Right lobe of liver (tissue), 6 donors: ENCODE measurements at regions not wholly inside any gene's neighbourhood (a gene's known extent, or its start where the extent isn't known, plus 50 kb on each side); places are given as distances from the start of the nearest gene placed in this dataset.

Experiments used
- ATAC-seq, 4 donors: fragments of 200-7000 bp; cut with Tn5 transposase; one replicate each; pipeline ENCODE4 v1.9.1; 2020; ENCODE audit warnings: mild to moderate bottlenecking in 4 of 4, moderate library complexity in 4 of 4
- DNase-seq, 3 donors: peaks; one replicate each; pipeline ENCODE4 v3.0.0-alpha.2; 2020
- H3K27ac ChIP-seq, 3 donors: fragments of 200-600 bp; one replicate each; pipeline ENCODE4 v1.8.0; 2022
- H3K27me3 ChIP-seq, 2 donors: fragments of 200-600 bp; one replicate each; pipeline ENCODE4 v1.8.0; 2022
- H3K36me3 ChIP-seq, 4 donors: fragments of 200-600 bp; sonication (generic) in 1 of 4; one replicate each; pipeline versions ENCODE4 v1.5.1 to v1.8.0; 2017 to 2022; ENCODE audit warnings: control low read depth in 1 of 4
- H3K4me1 ChIP-seq, 4 donors: fragments of 200-600 bp; sonication (generic) in 1 of 4; one replicate each; pipeline versions ENCODE4 v1.5.1 to v1.8.0; 2017 to 2022; ENCODE audit warnings: control low read depth in 1 of 4
- H3K4me3 ChIP-seq, 3 donors: fragments of 200-600 bp; one replicate each; pipeline ENCODE4 v1.8.0; 2022
- H3K9me3 ChIP-seq, 4 donors: fragments of 200-600 bp; sonication (generic) in 1 of 4; one replicate each; pipeline versions ENCODE4 v1.5.1 to v1.8.0; 2017 to 2022; ENCODE audit warnings: control low read depth in 1 of 4
- POLR2A ChIP-seq: fragments of 450-650 bp; IDR thresholded peaks from one replicate; pipeline ENCODE4 v1.6.1; 2017; ENCODE audit warnings: antibody characterized with exemption, mild to moderate bottlenecking
- WGBS: methylation state at CpG from one replicate; pipeline ENCODE4 v1.1.6; 2018; ENCODE audit warnings: low coverage, low lambda C conversion rate; ENCODE audit not compliant: insufficient coverage; ENCODE audit errors: missing lambda C conversion rate; 5-methylcytosine and 5-hydroxymethylcytosine counted together
- intact Hi-C, 2 donors: fragments of 100-400 bp; cut with DNase I; formaldehyde crosslinking; loops; one replicate each; pipeline versions ENCODE4 v1.11.2 to v1.14.1; 2022
- TF ChIP-seq, protein P1 (sequence below), 4 donors: fragments of 200-600 bp in 3 of 4; fragments of 450-650 bp in 1 of 4; IDR thresholded peaks; one replicate each; pipeline versions ENCODE4 v1.5.1 to v1.8.0; 2016 to 2022; ENCODE audit warnings: antibody characterized with exemption in 4 of 4, mild to moderate bottlenecking in 2 of 4
- donor health status: DM: no; HTN: yes; CAD: no.
- donor health status: DM: no; HTN: no; CAD: no.
- donor health status: DM: no; HTN: no; CAD: no.
- donor health status: DM: no; HTN: yes; CAD: no.
- donor health status: DM: no; HTN: yes; CAD: no.

DNA sequence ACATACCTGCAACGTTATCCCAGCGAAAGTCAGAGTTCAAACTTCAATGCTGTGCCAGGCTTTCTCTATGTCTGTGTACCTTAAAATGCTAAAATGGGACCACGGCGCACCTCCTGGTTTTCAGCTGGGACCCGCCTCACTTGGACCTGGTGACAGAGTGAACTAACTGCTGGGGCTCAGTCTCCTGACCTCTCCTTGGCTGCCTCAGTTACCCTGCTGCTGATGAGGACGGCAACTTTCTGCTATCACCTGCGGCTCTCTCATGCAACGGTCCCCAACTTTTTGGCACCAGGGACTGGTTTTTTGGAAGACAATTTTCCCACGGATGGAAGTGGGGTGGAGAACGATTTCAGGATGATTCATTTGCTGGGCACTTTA is 402.8 kb downstream of the BRD1 start:
- no peaks in the 10 kb centered on the region for H3K36me3 ChIP-seq
- H3K4me3 ChIP-seq = no peak overlapping the region
- DNase-seq (peak in 1 of 3 donors; percentile 23), ATAC-seq (no peak)
- no peaks in the 10 kb centered on the region for H3K9me3 ChIP-seq
- intact Hi-C loops = no loop called here
- H3K27me3 ChIP-seq = no peaks in the 10 kb centered on the region
- TF ChIP-seq, protein P1, sequence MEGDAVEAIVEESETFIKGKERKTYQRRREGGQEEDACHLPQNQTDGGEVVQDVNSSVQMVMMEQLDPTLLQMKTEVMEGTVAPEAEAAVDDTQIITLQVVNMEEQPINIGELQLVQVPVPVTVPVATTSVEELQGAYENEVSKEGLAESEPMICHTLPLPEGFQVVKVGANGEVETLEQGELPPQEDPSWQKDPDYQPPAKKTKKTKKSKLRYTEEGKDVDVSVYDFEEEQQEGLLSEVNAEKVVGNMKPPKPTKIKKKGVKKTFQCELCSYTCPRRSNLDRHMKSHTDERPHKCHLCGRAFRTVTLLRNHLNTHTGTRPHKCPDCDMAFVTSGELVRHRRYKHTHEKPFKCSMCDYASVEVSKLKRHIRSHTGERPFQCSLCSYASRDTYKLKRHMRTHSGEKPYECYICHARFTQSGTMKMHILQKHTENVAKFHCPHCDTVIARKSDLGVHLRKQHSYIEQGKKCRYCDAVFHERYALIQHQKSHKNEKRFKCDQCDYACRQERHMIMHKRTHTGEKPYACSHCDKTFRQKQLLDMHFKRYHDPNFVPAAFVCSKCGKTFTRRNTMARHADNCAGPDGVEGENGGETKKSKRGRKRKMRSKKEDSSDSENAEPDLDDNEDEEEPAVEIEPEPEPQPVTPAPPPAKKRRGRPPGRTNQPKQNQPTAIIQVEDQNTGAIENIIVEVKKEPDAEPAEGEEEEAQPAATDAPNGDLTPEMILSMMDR (IDR thresholded peaks at IDR 0.05) = no peak
- TF ChIP-seq POLR2A = no peak
- H3K27ac ChIP-seq = no peak overlapping the region
- 64% methylated on average over 2 of the region's 10 CpGs for WGBS
- no peaks in the 10 kb centered on the region for H3K4me1 ChIP-seq

DNA sequence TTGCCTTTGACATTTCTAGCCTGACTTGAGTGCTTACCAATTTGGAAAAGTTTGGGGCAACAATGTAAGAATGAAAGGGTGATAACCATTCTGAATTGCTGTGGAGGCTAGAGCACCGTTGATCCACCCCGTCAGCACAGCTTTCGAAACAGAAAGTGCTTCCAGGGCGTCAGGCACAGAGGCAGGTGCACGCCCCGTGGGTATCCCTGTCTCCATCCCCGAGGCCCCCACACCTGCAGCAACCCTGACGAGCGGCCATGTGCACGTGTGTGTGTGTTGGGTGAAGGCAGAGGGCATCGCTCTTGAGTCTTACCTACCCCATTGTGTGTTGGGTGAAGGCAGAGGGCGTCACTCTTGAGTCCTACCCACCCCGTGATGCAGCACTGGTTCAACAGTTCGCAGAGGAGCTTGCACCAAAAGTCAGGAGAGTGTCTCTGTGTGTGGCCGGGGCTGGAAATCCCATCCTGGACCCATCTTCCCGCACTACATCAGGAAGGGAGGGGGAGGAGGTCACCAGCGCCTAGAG is 404.5 kb downstream of the BRD1 start:
- no peaks in the 10 kb centered on the region for H3K36me3 ChIP-seq
- H3K4me1 ChIP-seq = no peaks in the 10 kb centered on the region
- TF ChIP-seq POLR2A = no peak
- TF ChIP-seq, protein P1 (IDR thresholded peaks at IDR 0.05) = no peak
- intact Hi-C loops = no loop called here
- no peaks in the 10 kb centered on the region for H3K9me3 ChIP-seq
- ATAC-seq (no peak), DNase-seq (peak in 1 of 3 donors; percentile 31)
- 61% methylated on average over 5 of the region's 17 CpGs for WGBS
- H3K27me3 ChIP-seq = no peaks in the 10 kb centered on the region
- no peak overlapping the region for H3K27ac ChIP-seq
- H3K4me3 ChIP-seq = no peak overlapping the region

DNA sequence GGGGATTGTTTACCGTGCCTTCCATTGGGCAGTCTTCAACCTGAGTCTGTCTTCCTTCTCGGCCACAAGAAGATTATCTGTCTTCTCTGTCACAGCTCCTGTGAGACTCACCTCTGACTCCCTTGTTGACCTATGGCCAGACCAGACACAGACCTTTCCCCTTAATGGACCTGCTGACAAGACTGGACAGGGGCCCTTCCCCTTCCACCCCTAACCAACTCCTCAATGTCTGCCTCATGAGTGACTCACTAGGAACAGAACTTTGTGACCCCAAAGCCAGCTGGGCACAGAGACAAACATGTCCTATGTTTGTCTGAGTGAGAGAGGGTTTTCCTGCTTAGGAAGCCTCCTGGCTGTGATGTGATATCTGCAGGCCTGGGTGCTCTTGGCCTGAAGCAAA is 405.0 kb downstream of the BRD1 start:
- Histone ChIP-seq H3K4me3 (no peak overlapping the region), H3K27me3 (no peaks in the 10 kb centered on the region), H3K27ac (no peak overlapping the region), H3K4me1 (no peaks in the 10 kb centered on the region), H3K9me3 (no peaks in the 10 kb centered on the region), H3K36me3 (no peaks in the 10 kb centered on the region)
- WGBS = 10% methylated on average over 2 of the region's 2 CpGs
- no peak for TF ChIP-seq POLR2A
- TF ChIP-seq, protein P1 (IDR thresholded peaks at IDR 0.05) = no peak
- intact Hi-C loops = no loop called here
- ATAC-seq (no peak), DNase-seq (peak in 1 of 3 donors; percentile 5)

DNA sequence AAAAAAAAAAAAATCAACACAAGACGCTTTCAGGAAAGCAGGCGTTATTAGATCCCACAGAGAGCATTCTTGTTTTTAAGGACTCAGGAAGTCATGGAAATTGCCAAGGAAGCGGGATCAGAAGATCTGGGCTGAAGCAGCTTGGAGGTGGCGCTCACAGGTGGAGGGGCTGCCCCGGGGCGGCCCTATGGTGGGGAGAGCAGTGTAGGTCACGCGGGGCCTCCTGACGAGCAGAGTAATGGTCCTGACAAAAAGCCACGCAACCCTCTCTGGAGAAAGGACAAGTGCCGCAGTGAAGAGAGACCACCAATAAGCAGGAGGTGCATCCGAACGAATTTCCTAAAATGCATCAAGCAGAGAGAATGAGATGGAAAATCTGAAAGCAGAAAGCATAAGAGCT is 407.0 kb downstream of the BRD1 start:
- H3K27ac ChIP-seq = no peak overlapping the region
- H3K36me3 ChIP-seq = no peaks in the 10 kb centered on the region
- no peaks in the 10 kb centered on the region for H3K4me1 ChIP-seq
- no peak for ATAC-seq
- intact Hi-C loops = no loop called here
- H3K4me3 ChIP-seq = no peak overlapping the region
- DNase-seq = no peak
- TF ChIP-seq, protein P1 (IDR thresholded peaks at IDR 0.05) = no peak
- no peak for TF ChIP-seq POLR2A
- WGBS = 58% methylated on average over 7 of the region's 13 CpGs
- H3K27me3 ChIP-seq = no peaks in the 10 kb centered on the region
- H3K9me3 ChIP-seq = no peaks in the 10 kb centered on the region

DNA sequence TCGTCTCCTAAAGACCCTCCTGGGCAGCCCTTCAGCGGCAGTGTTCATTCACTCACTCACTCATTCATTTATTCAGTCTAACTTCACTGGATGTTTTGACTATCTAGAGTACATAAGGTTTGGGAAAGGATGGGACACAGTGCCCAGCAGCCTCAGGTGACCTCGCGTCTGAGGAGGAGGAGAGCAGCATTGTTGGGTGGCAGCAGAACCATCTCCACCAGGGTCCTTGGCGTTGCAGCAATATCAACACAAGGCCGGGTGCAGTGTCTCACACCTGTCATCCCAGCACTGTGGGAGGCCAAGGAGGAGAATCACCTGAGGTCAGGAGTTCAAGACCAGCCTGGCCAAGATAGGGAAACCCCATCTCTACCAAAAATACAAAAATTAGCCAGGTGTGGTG is 408.0 kb downstream of the BRD1 start:
- ATAC-seq = no peak
- intact Hi-C loops = no loop called here
- no peak for TF ChIP-seq POLR2A
- TF ChIP-seq, protein P1 (IDR thresholded peaks at IDR 0.05) = no peak
- Histone ChIP-seq H3K36me3 (no peaks in the 10 kb centered on the region), H3K9me3 (no peaks in the 10 kb centered on the region), H3K4me3 (no peak overlapping the region), H3K4me1 (no peaks in the 10 kb centered on the region), H3K27me3 (no peaks in the 10 kb centered on the region), H3K27ac (no peak overlapping the region)
- DNase-seq = peak in 1 of 3 donors; percentile 5
- WGBS = 63% methylated on average over 5 of the region's 6 CpGs
